NCI-H1694 (cell line): ENCODE measurements at regions not wholly inside any gene's neighbourhood (a gene's known extent, or its start where the extent isn't known, plus 50 kb on each side); places are given as distances from the start of the nearest gene placed in this dataset.
"Not testable (repeated sequence)": the region's sequence is repeated elsewhere in the genome, so short reads cannot be mapped to it uniquely, and the experiment has no call there.

Source experiments
- DNase-seq: peaks from one replicate; lab custom pipeline; 2025; lab: John Stamatoyannopoulos, UW

DNA sequence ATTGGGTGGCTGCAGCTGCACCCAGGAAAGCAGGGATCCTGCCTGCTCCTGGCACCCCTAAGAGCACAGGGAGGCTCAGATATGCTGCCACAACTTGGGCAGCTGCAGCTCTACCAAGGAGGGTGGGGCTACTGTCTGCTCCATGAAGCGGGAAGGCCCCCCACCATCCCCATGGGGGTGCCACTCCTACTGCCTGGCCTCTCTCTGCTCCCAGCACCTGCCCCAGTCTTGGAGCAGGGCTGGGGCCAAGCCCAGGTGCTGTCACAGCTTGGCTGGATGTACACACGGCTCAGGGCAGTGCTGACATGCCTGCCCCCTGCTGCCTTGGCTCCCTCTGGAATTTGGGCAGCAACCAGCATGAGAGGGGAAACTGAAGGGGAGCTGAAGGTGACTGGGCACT lies 214.7 kb upstream of the PLPPR1 start:
- DNase-seq = no peak

DNA sequence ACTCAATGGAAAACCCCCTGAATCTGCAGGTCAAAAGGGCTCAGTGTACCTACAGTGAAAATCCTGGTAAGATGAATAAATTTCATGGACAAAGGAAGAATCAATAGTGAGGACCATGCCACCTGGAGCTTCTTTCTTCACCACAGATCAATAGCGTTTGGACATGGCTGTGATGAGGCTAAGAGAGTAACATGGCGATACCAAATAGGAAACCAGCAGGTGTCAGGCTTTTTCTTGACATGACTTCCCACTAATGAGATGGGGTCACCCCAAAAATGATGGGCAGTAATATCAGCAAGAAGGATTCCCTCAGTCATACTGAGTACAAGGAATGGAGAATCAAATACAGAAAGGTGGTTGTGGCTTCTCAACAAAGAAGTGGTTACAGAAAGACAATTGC lies 208.5 kb upstream of the PLPPR1 start:
- DNase-seq = no peak

DNA sequence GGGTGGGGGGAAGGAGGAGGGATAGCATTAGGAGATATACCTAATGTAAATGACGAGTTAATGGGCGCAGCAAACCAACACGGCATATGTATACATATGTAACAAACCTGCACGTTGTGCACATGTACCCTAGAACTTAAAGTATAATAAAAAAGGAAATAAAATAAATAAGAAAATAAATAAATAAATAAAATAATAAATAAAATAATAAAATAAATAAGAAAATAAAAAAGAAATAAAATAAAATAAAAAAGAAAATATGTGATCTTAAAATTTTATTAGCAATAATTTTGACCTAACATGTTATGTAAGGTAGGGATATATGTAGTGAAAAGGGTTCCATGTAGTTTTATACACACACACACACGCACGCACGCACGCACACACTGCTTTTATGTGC lies 195.5 kb upstream of the PLPPR1 start:
- DNase-seq = not testable (repeated sequence)

GRCh38 chr9:100838857-100839256 lies 189.7 kb upstream of the PLPPR1 start:
- no peak for DNase-seq

- DNase-seq = no peak
Observed at GRCh38 chr9:100848726-100849125, 179.8 kb upstream of the PLPPR1 start.

- DNase-seq = no peak
Observed at GRCh38 chr9:100852088-100852487, 176.4 kb upstream of the PLPPR1 start.

GRCh38 chr9:100856238-100856637 lies 172.3 kb upstream of the PLPPR1 start:
- no peak for DNase-seq

DNA sequence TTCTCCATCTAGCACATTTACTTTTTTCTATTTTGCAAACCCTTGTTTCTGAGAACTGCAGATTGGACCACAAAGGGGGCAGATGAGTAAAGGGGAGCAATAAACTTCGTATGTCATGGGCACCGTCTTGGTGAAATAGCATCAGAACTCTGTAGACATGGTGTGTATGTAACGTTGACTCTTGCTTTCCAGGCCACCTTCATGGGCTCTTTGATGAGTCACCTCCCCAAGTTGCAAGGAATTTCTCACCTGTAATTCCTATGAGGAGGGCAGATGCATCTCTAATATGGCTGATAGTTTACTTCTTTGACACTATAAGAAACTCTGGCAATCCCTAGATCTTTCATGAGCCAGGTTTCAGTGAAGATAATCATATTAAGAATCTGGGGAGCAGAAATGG lies 163.4 kb upstream of the PLPPR1 start:
- DNase-seq = no peak

DNA sequence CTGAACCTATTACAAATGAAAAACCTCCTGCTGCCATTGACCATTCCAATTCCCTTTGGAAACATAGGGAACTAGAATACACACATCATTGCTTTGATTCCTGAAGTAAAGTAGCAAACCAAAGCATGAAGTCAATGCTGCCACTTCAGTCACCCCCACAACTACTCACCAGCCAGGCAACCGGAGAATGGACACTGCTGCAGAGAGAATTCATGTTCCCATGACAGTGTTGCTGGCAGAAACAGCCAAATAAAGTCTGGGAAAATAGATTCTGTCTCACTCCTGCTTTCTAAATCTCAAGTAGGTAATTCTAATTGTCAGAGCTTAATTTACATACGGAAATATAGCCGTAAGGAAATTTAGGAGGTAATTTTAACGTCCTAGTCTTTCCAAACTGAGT lies 162.9 kb upstream of the PLPPR1 start:
- DNase-seq = no peak

DNA sequence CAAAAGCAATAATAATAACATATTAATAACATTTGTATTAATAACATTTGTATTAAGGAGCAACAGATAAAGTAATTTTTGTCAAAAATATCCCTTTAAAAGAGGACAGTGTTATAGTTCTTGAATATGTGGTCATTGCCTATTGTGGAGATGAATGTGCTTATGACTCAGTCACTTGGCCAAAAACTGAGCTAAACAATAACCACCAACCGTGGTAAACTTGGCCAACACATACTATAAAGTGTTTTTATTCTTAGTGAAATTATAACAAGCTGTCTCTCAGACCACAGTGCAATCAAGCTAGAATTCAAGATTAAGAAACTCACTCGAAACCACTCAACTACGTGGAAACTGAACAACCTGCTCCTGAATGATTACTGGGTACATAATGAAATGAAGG lies 159.2 kb upstream of the PLPPR1 start:
- DNase-seq = no peak

DNA sequence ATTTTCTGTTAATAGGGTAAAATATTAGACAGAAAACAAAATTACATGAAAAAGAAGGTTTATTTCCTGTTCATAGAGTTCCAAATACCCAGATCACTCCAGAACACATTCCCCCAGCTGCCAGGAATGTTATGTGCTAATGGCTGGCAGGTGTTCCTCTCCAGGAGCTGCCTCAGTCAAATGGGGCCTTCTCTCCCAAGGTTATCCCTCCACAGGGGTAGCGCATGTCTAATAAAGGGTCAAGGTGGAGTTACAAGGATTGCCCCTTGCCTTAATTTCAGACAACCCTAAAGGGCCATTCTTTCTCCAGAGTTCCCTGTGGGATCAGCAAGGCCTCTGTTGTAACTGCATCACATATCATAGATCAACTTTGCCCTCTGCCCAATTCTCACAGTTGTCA lies 148.6 kb upstream of the PLPPR1 start:
- no peak for DNase-seq

GRCh38 chr9:100880284-100880683 lies 148.2 kb upstream of the PLPPR1 start:
- DNase-seq = no peak

GRCh38 chr9:100884518-100884917 lies 144.0 kb upstream of the PLPPR1 start:
- peak; percentile 7 for DNase-seq

GRCh38 chr9:100890321-100890720 lies 138.2 kb upstream of the PLPPR1 start:
- no peak for DNase-seq

GRCh38 chr9:100911273-100911672 lies 117.3 kb upstream of the PLPPR1 start:
- DNase-seq = no peak

GRCh38 chr9:100913257-100913656 lies 115.3 kb upstream of the PLPPR1 start:
- no peak for DNase-seq

DNA sequence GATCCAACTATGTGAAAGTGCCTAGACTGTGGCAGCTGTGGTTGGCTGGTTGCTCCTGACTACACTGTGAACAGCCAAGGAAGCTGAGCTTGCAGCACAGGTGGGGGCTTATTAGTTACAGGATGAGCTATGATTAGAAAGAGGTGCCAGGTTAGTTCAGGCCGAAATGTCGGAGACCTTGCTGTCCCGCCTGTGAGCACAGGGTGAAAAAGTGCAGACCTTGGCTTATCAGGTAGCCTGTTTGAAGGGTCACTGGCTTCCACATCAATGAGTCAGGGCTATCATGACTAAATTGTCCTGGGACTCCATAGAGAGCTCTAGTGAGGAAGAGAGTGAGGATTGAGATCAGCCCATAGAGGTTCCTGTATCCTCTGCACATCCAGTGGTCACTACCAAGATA lies 114.3 kb upstream of the PLPPR1 start:
- DNase-seq = no peak

DNA sequence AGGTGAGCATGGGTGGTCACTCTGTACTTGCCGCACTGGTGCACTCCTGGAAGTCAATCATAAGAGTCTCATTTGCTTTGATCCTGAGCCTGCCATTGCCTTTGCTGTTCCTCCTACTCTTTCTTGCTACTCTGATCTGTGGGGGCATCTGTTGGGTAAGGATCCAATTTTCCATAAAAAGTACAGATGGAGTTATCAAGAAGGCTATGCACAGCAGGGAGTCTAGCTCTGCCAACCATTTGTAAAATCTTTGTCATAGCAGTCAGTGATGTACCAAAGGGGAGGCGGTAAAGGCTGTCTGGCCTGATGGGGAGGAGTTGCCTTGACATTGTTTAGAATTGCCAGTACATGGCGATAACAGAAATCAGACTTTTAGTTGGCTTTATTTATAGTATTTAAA lies 109.0 kb upstream of the PLPPR1 start:
- DNase-seq = no peak

DNA sequence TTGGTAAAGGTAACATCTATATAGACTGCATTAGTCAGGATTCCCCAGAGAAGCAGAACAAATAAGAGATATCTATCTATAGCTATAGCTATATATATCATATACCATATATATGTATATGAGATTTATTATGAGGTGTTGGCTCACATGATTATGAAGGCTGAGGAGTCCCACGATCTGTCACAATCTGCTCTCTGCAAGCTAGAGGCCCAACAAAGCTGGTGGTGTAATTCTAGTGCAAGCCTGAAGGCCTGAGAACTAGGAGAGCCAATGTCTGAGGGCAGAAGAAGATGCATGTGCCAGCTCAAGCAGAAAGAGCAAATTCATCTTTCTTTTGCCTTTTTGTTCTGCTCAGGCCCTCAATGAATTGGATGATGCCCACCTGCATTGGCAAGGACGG lies 102.2 kb upstream of the PLPPR1 start:
- DNase-seq = no peak

GRCh38 chr9:100927763-100928162 lies 100.8 kb upstream of the PLPPR1 start:
- DNase-seq = no peak

DNA sequence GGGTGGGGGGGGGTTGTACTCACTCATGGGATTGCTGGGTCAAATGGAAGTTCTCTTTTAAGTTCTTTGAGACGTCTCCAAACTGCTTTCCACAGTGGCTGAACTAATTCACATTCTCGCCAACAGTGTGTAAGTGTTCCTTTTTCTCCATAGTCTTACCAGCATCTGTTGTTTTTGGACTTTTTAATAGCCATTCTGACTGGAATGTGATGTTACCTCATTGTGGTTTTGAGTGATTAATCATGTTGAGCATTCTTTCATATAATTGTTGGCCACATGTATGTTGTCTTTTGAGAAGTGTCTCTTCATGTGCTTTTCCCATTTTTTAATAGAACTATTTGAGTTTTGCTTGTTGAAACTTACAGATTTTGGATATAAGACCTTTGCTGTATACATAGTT lies 94.9 kb upstream of the PLPPR1 start:
- no peak for DNase-seq

DNA sequence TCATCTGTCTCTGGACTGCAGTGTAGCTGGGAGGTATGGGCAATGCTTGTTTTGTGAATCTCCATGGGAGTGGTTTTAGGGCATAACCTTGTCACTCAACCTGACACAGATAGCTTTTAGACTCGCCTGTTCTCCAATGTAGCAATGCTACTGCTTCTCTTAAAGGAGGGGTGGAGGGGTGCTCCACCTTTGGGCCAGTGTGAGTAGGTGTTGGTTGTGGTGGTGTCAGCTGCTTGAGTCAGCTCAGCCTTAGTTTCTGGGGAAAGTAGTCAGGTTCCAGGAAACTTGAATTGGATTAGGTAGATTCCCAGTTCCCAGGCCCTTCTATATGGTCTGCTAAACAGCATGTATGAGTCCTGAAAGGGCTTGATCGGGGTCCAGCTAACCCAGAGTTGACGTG lies 91.1 kb upstream of the PLPPR1 start:
- DNase-seq = no peak

DNA sequence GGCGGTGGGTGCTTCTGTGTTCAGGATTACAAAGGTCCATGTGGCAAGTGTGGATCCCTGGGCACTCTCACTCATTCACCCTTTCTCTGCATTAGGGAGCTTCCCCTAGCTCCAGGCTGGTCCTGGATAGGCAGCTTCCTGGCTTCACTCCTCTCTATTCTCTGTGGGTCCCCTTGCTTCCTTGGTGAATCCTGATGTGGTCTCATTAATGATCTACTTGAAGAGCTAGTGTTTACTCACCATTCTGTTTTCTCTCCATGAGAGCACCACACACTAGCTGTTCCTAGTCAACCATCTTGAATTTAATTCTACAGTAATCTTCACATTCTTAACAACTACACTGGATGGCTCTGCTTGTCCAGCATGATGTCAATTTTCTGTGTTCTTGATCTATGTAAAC lies 90.0 kb upstream of the PLPPR1 start:
- no peak for DNase-seq

DNA sequence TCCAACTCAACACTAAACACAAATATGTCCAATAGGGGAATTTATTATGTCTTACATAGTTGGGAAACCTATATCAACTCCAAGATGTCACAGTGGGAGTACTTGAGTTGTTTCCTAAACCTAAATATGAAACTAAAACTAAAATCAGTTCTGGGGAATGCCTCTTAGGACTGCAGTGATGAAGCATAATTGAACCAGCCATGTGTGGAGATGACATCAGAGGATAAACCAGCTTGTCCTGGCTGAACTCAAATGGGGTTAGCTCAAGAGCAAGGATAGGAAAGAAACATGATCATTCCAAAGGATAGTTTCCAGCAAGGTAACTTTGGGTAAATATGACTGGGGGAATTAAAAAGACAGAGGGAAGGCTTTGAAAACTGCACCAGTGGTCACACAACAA lies 88.9 kb upstream of the PLPPR1 start:
- no peak for DNase-seq

- DNase-seq = no peak
Observed at GRCh38 chr9:100959226-100959625, 69.3 kb upstream of the PLPPR1 start.
